Spleen (tissue), 11 donors: ENCODE measurements at regions not wholly inside any gene's neighbourhood (a gene's known extent, or its start where the extent isn't known, plus 50 kb on each side); places are given as distances from the start of the nearest gene placed in this dataset.

Experiments
- DNase-seq: peaks from one replicate; pipeline ENCODE4 v3.0.0-alpha.2; 2020
- H3K27ac ChIP-seq, 8 donors: fragments of 200-600 bp; sonication (generic) in 7 of 8; 1 replicate in 4 of 8; 2 replicates in 4 of 8; pipeline versions ENCODE4 v1.5.0 to v1.8.0; 2016 to 2021; ENCODE audit warnings: inconsistent platforms in 4 of 8, mild to moderate bottlenecking in 4 of 8, moderate library complexity in 1 of 8
- H3K27me3 ChIP-seq, 7 donors: fragments of 200-600 bp; sonication (generic) in 6 of 7; replicated peaks in 1 of 7; 1 replicate in 4 of 7; 2 replicates in 3 of 7; pipeline versions ENCODE4 v1.5.0 to v1.8.0; 2016 to 2021; ENCODE audit warnings: inconsistent platforms in 3 of 7, mild to moderate bottlenecking in 1 of 7
- H3K36me3 ChIP-seq, 6 donors: fragments of 200-600 bp; sonication (generic) in 5 of 6; 1 replicate in 4 of 6; 2 replicates in 2 of 6; pipeline versions ENCODE4 v1.5.0 to v1.8.0; 2016 to 2021; ENCODE audit warnings: inconsistent platforms in 2 of 6
- H3K4me1 ChIP-seq, 6 donors: fragments of 200-600 bp; sonication (generic) in 5 of 6; 1 replicate in 3 of 6; 2 replicates in 3 of 6; pipeline versions ENCODE4 v1.5.0 to v1.8.0; 2016 to 2021; ENCODE audit warnings: inconsistent platforms in 3 of 6
- H3K4me3 ChIP-seq, 8 donors: fragments of 200-600 bp; sonication (generic) in 7 of 8; 1 replicate in 4 of 8; 2 replicates in 4 of 8; pipeline versions ENCODE4 v1.5.0 to v1.8.0; 2016 to 2021; ENCODE audit warnings: inconsistent platforms in 4 of 8, mild to moderate bottlenecking in 4 of 8, moderate library complexity in 2 of 8
- H3K9me3 ChIP-seq, 8 donors: fragments of 200-600 bp; sonication (generic) in 7 of 8; 1 replicate in 4 of 8; 2 replicates in 4 of 8; pipeline versions ENCODE4 v1.5.0 to v1.8.0; 2016 to 2021; ENCODE audit warnings: inconsistent platforms in 4 of 8
- POLR2A ChIP-seq, 3 donors: fragments of 450-650 bp; IDR thresholded peaks; one replicate each; pipeline ENCODE4 v1.5.1; 2017; ENCODE audit warnings: antibody characterized with exemption in 3 of 3, mild to moderate bottlenecking in 1 of 3
- POLR2AphosphoS5 ChIP-seq, 3 donors: sonication (generic); formaldehyde crosslinking; IDR thresholded peaks; one replicate each; pipeline ENCODE4 v1.5.1; 2017; ENCODE audit warnings: antibody characterized with exemption in 3 of 3
- WGBS, 5 donors: extraction: QIAGEN DNeasy Blood & Tissue Kit in 3 of 5; methylation state at CpG; one replicate each; pipeline versions ENCODE4 v1.1.5 to v1.1.7; 2013 to 2018; 5-methylcytosine and 5-hydroxymethylcytosine counted together
- intact Hi-C: fragments of 100-400 bp; cut with DNase I; formaldehyde crosslinking; loops from one replicate; pipeline ENCODE4 v1.15.0; 2023; ENCODE audit warnings: low total_unique reads
- TF ChIP-seq, protein P1 (sequence below), 11 experiments: fragments of 200-600 bp in 7 of 11; fragments of 450-650 bp in 4 of 11; sonication (generic) in 4 of 11; IDR thresholded peaks in 8 of 11; conservative IDR thresholded peaks in 3 of 11; 1 replicate in 7 of 11; 2 replicates in 4 of 11; pipeline versions ENCODE4 v1.4.0 to v1.8.0; 2016 to 2021; ENCODE audit warnings: antibody characterized with exemption in 11 of 11, inconsistent platforms in 4 of 11, mild to moderate bottlenecking in 1 of 11
- donor health status: healthy with polysubstance abuse.
- donor health status: DM: no; HTN: no; CAD: no; lungs with moderate emphysema.
- donor health status: DM: no; HTN: no; CAD: no.
- donor health status: Bipolar disorder and iron deficiency.
- donor health status: healthy.
- donor health status: DM: no; HTN: no; CAD: no.
- donor health status: DM: yes; HTN: yes; CAD: no.

DNA sequence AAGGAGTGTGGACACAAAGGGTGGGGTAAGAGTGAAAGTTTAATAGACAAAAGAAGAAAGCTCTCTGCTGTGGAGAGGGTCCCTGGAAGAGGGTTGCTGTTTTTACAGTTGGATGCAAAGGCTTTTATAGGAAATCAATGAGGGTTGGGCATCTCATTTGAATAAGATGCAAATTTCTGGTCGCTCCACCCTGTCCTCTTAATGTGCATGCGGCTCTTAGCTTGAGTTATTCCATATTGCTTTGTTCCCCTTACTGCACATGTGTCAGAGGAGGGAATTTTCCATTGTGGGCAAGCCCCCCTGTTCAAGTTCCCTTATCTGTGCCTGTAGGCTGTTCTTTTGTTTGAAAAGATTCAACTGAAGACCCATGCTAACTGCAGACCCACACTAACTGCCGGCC, 326.5 kb downstream of the BCL11A start:
- no peak for TF ChIP-seq POLR2A (IDR thresholded peaks at IDR 0.05)
- TF ChIP-seq, protein P1, sequence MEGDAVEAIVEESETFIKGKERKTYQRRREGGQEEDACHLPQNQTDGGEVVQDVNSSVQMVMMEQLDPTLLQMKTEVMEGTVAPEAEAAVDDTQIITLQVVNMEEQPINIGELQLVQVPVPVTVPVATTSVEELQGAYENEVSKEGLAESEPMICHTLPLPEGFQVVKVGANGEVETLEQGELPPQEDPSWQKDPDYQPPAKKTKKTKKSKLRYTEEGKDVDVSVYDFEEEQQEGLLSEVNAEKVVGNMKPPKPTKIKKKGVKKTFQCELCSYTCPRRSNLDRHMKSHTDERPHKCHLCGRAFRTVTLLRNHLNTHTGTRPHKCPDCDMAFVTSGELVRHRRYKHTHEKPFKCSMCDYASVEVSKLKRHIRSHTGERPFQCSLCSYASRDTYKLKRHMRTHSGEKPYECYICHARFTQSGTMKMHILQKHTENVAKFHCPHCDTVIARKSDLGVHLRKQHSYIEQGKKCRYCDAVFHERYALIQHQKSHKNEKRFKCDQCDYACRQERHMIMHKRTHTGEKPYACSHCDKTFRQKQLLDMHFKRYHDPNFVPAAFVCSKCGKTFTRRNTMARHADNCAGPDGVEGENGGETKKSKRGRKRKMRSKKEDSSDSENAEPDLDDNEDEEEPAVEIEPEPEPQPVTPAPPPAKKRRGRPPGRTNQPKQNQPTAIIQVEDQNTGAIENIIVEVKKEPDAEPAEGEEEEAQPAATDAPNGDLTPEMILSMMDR (IDR thresholded peaks at IDR 0.05 in 8 of 11, conservative IDR thresholded peaks at IDR 0.05 in 3 of 11) = no peak
- no peak for TF ChIP-seq POLR2AphosphoS5 (IDR thresholded peaks at IDR 0.05)

DNA sequence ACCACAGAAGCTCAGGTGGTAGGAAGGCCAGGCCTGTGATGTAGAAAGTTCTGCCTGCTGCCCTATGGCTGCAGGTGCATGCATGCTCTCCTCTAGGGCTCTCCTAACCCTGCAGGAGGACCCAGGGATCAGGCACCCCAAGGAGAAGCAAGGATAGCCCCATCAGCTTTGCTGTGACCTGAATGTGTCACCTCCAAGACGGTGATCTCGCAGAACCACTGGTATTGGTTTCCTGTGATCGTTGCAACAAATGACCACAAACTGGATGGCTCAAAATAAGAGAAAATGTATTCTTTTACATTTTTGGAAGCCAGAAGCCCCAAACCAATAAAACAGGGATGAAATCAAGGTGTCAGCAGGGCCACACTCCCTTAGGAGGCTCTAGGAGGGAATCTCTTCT, 327.3 kb downstream of the BCL11A start:
- H3K36me3 ChIP-seq = no peaks in the 10 kb centered on the region
- TF ChIP-seq POLR2AphosphoS5 (IDR thresholded peaks at IDR 0.05) (no peak), POLR2A (IDR thresholded peaks at IDR 0.05) (no peak)
- TF ChIP-seq, protein P1 (IDR thresholded peaks at IDR 0.05 in 8 of 11, conservative IDR thresholded peaks at IDR 0.05 in 3 of 11) = no peak
- no peak for DNase-seq
- H3K4me3 ChIP-seq = no peak overlapping the region
- no peaks in the 10 kb centered on the region for H3K27me3 ChIP-seq
- WGBS, 5 donors = 28 to 67% (median 41%) methylated on average over 3 of the region's 3 CpGs
- H3K4me1 ChIP-seq = no peaks in the 10 kb centered on the region
- peaks cover 0 to 6% (median 3%) of the 10 kb centered on the region in 8 donors for H3K9me3 ChIP-seq
- intact Hi-C loops = no loop called here
- H3K27ac ChIP-seq = no peak overlapping the region

More for the DNA sequence above, 326.5 kb downstream of the BCL11A start:
- Histone ChIP-seq H3K9me3 (peaks cover 0 to 14% (median 10%) of the 10 kb centered on the region in 8 donors), H3K4me3 (no peak overlapping the region), H3K27ac (no peak overlapping the region), H3K4me1 (no peaks in the 10 kb centered on the region), H3K36me3 (no peaks in the 10 kb centered on the region), H3K27me3 (no peaks in the 10 kb centered on the region)
- DNase-seq = no peak
- intact Hi-C loops = no loop called here
- WGBS, 5 donors = 73 to 82% (median 79%) methylated on average over 3 of the region's 3 CpGs

DNA sequence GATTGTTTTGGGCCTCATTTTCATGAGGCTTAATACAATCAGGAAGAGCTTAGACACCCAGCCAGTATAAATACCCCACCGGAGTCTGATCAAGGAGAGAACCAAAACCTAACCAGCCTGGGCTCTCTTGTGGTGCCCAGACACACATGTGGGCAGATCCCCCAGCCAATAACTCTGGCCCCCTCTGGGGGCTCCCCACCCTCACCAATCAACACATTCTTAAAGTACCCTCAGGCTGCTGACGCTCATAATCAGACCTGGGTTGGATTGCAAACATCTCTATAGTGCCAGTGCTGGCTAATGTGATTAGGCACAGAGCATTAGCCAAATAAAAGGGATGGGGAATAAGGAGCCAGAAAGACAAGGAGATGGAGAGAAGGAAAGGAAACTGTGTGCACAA, 329.6 kb downstream of the BCL11A start:
- Histone ChIP-seq H3K27me3 (no peaks in the 10 kb centered on the region), H3K27ac (no peak overlapping the region), H3K36me3 (no peaks in the 10 kb centered on the region), H3K9me3 (no peaks in the 10 kb centered on the region), H3K4me1 (no peaks in the 10 kb centered on the region), H3K4me3 (no peak overlapping the region)
- 72 to 96% (median 91%) methylated on average over 2 of the region's 2 CpGs for WGBS, 5 donors
- intact Hi-C loops = no loop called here
- no peak for DNase-seq
- TF ChIP-seq, protein P1 (IDR thresholded peaks at IDR 0.05 in 8 of 11, conservative IDR thresholded peaks at IDR 0.05 in 3 of 11) = no peak
- TF ChIP-seq POLR2AphosphoS5 (IDR thresholded peaks at IDR 0.05) = no peak
- no peak for TF ChIP-seq POLR2A (IDR thresholded peaks at IDR 0.05)

DNA sequence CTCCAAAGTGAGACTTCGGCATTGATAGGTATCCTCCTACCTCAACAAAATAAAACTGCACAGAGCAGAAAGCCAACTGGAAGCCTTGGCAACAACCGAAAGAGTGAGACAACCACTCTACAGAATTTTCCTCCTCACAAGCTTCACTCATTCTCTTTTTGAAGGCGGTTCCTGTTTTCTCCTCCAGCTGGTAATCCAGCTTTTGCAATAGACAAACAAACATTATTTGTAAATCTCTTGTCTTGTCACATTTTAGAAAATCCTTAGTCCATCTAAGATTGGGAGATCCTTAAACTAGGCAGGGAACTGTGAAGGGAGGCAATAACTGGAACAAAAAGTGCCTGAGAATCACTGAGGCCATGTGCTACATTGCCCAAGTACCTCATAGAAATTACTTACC, 332.4 kb downstream of the BCL11A start:
- TF ChIP-seq, protein P1 (IDR thresholded peaks at IDR 0.05 in 8 of 11, conservative IDR thresholded peaks at IDR 0.05 in 3 of 11) = no peak
- no peaks in the 10 kb centered on the region for H3K36me3 ChIP-seq
- H3K27me3 ChIP-seq = no peaks in the 10 kb centered on the region
- H3K9me3 ChIP-seq = no peaks in the 10 kb centered on the region
- H3K4me1 ChIP-seq = no peaks in the 10 kb centered on the region
- intact Hi-C loops = no loop called here
- H3K4me3 ChIP-seq = no peak overlapping the region
- 88 to 95% (median 92%) methylated on average over 3 of the region's 3 CpGs for WGBS, 5 donors
- no peak overlapping the region for H3K27ac ChIP-seq
- DNase-seq = no peak
